ENCODE measurements at regions not wholly inside any gene's neighbourhood (a gene's known extent, or its start where the extent isn't known, plus 50 kb on each side); places are given as distances from the start of the nearest gene placed in this dataset.
A peak's percentile ranks its signal among the peaks of the same experiment; 100 is the strongest.
"Not testable (repeated sequence)": the region's sequence is repeated elsewhere in the genome, so short reads cannot be mapped to it uniquely, and the experiment has no call there.

DNA sequence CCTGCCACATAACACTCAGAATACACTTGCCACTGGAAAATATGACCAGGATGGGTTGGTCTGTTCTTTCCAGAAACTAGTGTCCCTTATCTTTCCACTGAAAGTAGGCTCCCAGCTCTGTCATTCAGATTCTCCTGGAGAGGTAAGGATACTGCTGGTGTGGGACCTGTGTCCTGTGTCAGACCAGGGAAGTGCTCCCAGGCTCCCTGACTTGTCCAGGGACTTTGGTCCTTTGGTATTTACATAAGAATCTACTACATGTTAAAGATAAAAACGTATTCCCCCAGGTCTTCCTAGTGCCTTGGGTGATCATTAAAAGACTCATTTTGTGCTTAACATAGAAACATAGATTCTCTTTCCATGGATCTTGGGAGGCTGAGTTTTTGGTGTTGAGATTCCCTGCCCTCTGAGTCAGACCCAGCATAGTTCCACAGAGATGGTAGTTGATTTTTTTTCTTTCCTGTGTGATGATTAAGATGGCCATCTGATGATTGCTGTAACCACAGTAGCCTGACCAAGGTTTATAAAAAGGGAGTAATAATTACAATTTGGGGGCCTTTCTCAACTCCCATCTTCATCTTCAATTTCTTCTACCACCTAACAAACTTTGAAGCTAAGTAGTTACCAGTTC is 159.8 kb upstream of the JADE1 start:
- DNase-seq = no peak

DNA sequence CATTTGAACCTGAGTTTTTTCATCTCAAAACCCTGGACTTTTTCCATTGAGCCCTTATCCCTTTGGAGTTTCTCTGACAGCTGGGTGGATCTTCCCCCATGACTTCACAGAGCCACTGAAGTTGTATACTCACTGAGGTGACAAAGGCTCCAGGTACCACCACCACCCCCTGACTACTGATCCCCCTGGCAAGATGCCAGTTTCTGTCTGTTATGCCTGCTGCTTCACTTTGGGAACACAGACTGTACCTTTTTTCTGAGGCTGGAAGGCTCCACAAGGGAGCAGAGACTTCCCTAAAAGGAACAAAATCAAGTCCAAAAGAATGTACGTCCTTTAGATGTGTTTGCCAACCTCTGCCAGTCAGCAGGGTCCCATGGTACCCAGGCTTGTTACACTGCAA is 160.3 kb upstream of the JADE1 start:
- no peak for DNase-seq

GRCh38 chr4:128648021-128648420 is 161.5 kb upstream of the JADE1 start:
- DNase-seq = no peak

- DNase-seq = not testable (repeated sequence)
These were observed 162.6 kb upstream of the JADE1 start for GRCh38 chr4:128646893-128647292.

DNA sequence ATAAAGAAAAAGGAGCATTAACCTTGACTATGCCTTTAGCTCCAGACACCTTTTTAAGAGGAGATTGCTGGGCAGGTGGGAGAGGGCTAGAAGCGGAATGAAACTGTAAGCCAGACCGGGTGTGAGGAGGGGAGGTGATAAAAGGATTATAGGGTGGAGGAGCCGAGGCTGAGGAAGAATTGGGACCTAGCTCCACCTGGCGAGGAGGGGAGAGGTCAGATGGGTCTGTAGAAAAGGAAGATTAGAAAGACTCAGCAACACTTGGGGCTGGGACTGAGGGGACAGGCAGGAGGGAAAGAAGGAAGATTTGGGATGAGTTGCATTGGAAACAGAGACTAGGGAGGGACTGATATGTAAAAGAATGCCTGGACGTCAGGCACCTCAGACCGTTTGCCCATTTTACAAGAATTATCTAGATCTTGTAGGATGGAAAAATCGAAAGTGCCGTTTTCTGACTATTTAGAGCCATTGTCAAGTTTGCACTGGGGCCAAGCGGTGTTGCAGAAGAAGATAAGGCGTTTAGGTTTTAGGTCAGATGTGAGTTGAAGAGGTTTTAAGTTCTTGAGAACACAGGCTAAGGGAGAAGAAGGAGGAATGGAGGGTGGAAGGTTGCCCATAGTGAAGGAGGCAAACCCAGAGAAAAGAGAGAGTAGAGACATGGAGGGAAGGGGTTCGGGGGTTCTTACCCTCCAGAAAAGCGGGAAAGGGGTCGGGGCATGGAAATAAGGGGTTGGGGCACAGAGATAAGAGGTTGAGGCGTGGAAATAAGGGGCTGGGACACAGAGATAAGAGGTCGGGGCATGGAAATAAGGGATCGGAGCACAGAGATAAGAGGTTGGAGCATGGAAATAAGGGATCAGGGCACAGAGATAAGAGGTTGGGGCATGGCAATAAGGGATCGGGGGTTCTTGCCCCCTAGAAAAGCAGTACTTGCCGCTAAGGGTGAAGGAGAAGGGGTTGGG is 164.5 kb upstream of the JADE1 start:
- not testable (repeated sequence) for DNase-seq

DNA sequence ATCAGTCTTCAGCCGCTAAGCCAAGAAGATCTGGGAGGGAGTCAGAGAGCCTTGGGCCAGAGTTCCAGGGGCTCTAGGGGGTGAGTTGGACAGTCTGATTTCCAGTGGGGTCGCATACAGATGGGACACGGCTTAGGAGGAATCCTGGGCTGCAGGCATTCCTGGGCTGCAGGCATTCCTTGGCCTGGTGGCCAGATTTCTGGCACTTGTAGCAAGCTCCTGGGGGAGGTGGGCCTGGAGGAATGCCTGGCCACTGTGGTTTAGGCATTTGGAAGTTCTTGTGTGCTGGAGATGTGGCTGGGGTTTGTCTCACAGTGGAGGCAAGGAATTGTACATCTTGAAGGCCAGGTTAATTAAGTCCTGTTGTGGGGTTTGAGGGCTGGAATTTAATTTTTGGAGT is 165.4 kb upstream of the JADE1 start:
- DNase-seq = not testable (repeated sequence)

DNA sequence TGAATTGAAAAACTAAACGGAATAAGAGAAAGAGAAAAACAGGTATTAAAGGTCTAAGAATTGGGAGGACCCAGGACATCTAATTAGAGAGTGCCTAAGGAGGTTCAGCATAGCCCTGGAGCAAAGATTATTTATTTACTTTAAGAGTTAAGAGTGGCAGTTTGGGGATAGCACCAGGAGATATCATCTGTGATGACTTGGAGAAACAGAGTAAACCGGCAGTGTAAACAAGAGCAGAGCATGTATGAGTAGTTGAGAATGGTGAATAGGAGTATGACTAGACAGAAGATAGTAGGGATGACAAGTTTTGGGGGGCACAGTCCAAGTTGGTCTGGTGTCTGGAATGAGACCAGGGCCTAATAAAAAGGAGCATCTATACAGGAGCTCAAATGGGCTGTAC is 167.9 kb upstream of the JADE1 start:
- not testable (repeated sequence) for DNase-seq

GRCh38 chr4:128639541-128640270 is 169.8 kb upstream of the JADE1 start:
- DNase-seq = peak in 8 of 56 donors; percentile 3 to 38 (median 14)

GRCh38 chr4:128636906-128637305 is 172.6 kb upstream of the JADE1 start:
- DNase-seq = no peak

GRCh38 chr4:128635955-128636560 is 173.4 kb upstream of the JADE1 start:
- DNase-seq = peak in 1 of 56 donors; percentile 3

DNA sequence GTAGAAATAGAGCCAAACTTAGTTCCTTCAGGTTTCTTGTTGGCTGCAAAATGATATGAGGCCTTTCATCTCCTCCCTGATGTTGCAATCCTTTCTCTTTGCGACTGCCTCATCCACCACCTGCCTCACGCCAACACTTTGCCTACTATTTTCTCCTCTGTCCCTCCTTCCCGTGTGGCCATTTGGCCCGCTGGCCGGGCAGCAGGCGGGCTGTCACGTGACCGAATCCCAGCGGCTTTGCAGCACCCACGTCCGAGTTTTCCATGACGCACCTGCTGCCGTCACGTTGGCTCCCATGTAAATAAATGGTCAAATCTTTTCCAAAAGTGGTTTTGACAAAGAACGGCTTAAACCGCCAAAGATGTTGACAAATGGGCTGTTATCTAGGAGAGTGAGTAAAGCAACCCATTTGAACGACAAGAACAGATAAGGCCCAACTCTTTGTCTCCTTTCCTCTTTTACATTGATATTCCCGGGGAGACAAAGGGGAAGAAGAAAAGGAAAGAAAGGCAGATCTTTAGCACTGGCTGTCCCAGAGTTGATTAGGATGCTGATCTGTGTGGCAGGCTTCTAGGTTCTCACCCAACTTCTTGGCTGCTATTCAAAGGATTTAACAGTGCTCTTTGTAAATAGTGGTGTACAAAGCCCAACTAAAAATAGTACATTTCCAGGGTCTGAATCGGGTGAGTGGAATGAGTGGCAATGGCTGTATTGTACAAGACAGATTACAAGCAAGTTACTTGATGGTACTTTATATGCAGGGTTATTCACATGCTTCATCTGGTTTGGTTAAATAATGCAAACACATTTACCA is 174.2 kb upstream of the JADE1 start:
- DNase-seq = peak in 53 of 56 donors; percentile 2 to 84 (median 47)

GRCh38 chr4:128633067-128633466 is 176.4 kb upstream of the JADE1 start:
- no peak for DNase-seq

- no peak for DNase-seq
These were observed 178.6 kb upstream of the JADE1 start for GRCh38 chr4:128630871-128631270.

GRCh38 chr4:128623508-128624215 is 185.8 kb upstream of the JADE1 start:
- no peak for DNase-seq

- not testable (repeated sequence) for DNase-seq
These were observed 189.1 kb upstream of the JADE1 start for GRCh38 chr4:128620279-128620965.

DNA sequence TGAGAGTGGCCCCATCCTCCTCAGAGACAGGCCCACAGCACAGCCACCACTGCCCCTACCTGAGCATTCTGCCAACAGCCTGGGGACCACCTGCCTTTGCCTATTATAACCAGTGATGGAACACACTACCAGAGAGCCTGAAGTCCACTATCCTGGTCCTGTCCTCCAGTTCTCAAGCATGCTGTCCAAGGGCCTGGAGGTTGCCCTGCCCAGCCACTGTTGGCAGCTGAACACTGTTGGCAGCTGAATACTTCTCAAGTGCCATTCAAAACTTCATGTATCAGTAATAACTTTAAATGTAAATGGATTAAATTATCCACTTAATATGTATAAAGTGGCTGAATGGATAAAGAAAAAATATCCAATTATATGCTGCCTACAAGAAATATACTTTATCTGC is 194.3 kb upstream of the JADE1 start:
- no peak for DNase-seq

GRCh38 chr4:128608006-128608405 is 201.5 kb upstream of the JADE1 start:
- DNase-seq = no peak

DNA sequence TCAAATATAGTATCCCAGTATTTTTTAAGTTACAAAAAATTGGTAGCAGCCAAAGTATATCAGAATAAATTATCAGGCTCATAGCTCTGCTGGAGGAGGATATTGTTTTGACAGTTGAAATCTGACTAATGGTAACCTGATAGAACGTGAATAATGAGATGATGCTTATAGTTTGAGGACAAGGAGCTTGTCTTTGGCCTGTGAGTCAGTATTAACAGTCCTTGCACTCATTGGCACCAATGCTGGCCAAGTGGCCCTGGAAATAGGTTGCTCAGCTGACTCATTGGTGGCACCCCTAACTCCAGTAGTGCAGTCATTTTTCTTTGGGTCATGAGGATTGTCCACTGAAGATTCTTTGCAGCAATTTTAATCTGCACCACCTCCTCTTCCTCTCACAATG is 203.3 kb upstream of the JADE1 start:
- DNase-seq = no peak

GRCh38 chr4:128604840-128605239 is 204.7 kb upstream of the JADE1 start:
- DNase-seq = no peak

Data from amygdala (tissue), 56 donors.